A549 (cell line): ENCODE measurements at regions not wholly inside any gene's neighbourhood (a gene's known extent, or its start where the extent isn't known, plus 50 kb on each side); places are given as distances from the start of the nearest gene placed in this dataset.
A peak's percentile ranks its signal among the peaks of the same experiment; 100 is the strongest.

Source experiments
- ATAC-seq, 2 experiments: fragments of 200-7000 bp in 1 of 2; fragments of >200 bp in 1 of 2; cut with Nextera tagmentation in 1 of 2; cut with Tn5 transposase in 1 of 2; 3 replicates each; pipeline versions ENCODE4 v1.8.0 to v1.9.1; 2018 to 2020; ENCODE audit warnings: mild to moderate bottlenecking in 1 of 2, moderate library complexity in 1 of 2
- CTCF ChIA-PET: fragments of 300-600 bp; sonication (Branson Sonifier 250); formaldehyde crosslinking; extraction: SDS; loops from one replicate; lab custom pipeline; 2021; ENCODE audit warnings: antibody characterized with exemption, inconsistent platforms; lab: Yijun Ruan, JAX
- POLR2A ChIA-PET: fragments of 350-600 bp; formaldehyde crosslinking; extraction: SDS; loops from one replicate; lab custom pipeline; 2021; ENCODE audit warnings: antibody characterized with exemption, inconsistent platforms; lab: Yijun Ruan, JAX
- DNase-seq, 2 experiments: peaks; one replicate each; pipeline versions ENCODE4 v3.0.0 to v3.0.0-alpha.2; 2011 to 2016; ENCODE audit warnings: low read depth in 1 of 2, low spot score in 1 of 2
- FAIRE-seq: peaks from 2 replicates; lab custom pipeline; 2011; peaks lifted over from hg19 to GRCh38; lab: Jason Lieb, UNC
- H3K27ac ChIP-seq, 2 experiments: fragments of >200 bp; sonication (Bioruptor Twin); formaldehyde crosslinking; 3 replicates each; pipeline ENCODE4 v1.5.1; 2016 to 2017
- H3K4me1 ChIP-seq: fragments of >200 bp; sonication (Bioruptor Twin); formaldehyde crosslinking; 3 replicates; pipeline ENCODE4 v1.6.1; 2016
- H3K4me2 ChIP-seq: fragments of >200 bp; sonication (Bioruptor Twin); formaldehyde crosslinking; 3 replicates; pipeline ENCODE4 v1.6.1; 2016
- H3K4me3 ChIP-seq: fragments of >200 bp; sonication (Bioruptor Twin); formaldehyde crosslinking; 3 replicates; pipeline ENCODE4 v1.5.1; 2016
- H3K9me3 ChIP-seq: fragments of >200 bp; sonication (Bioruptor Twin); formaldehyde crosslinking; 3 replicates; pipeline ENCODE4 v1.6.1; 2016
- CEBPB ChIP-seq, 2 experiments: fragments of >200 bp in 1 of 2; sonication (Bioruptor Twin) in 1 of 2; formaldehyde crosslinking in 1 of 2; IDR thresholded peaks; 2 replicates each; pipeline ENCODE4 v1.6.1; 2012 to 2016
- CHD2 ChIP-seq: fragments of 150-350 bp; IDR thresholded peaks from 2 replicates; pipeline ENCODE4 v1.6.1; 2014; ENCODE audit warnings: low read length; ENCODE audit not compliant: partially characterized antibody
- ESRRA ChIP-seq: fragments of 150-350 bp; IDR thresholded peaks from 2 replicates; pipeline ENCODE4 v1.6.1; 2014; ENCODE audit warnings: mild to moderate bottlenecking, low read length, borderline replicate concordance
- FOSB ChIP-seq: fragments of 250-450 bp; sonication (Bioruptor Pico); IDR thresholded peaks from 2 replicates; pipeline ENCODE4 v1.5.0; 2020; ENCODE audit warnings: mild to moderate bottlenecking, moderate library complexity
- HOXB5 ChIP-seq: fragments of 250-450 bp; sonication (Bioruptor Pico); IDR thresholded peaks from 2 replicates; pipeline ENCODE4 v1.5.0; 2020; ENCODE audit warnings: mild to moderate bottlenecking, moderate library complexity
- KDM1A ChIP-seq: fragments of 200-600 bp; sonication (generic); IDR thresholded peaks from 2 replicates; pipeline ENCODE4 v1.6.1; 2016; ENCODE audit warnings: low read depth, mild to moderate bottlenecking
- KDM5A ChIP-seq: fragments of 200-600 bp; sonication (generic); IDR thresholded peaks from 2 replicates; pipeline ENCODE4 v1.6.1; 2016; ENCODE audit warnings: antibody characterized with exemption, mild to moderate bottlenecking
- MAFK ChIP-seq: fragments of 450-650 bp; IDR thresholded peaks from 2 replicates; pipeline ENCODE4 v1.6.1; 2014; ENCODE audit not compliant: partially characterized antibody
- MAX ChIP-seq: IDR thresholded peaks from 2 replicates; pipeline ENCODE4 v1.6.1; 2012
- MYC ChIP-seq: IDR thresholded peaks from 2 replicates; pipeline ENCODE4 v1.6.1; 2012; ENCODE audit warnings: mild to moderate bottlenecking, inconsistent platforms, low read length, improper control_type of control experiment, borderline replicate concordance
- NFE2L2 ChIP-seq: fragments of 150-350 bp; conservative IDR thresholded peaks from 2 replicates; pipeline ENCODE4 v1.6.1; 2014; ENCODE audit warnings: low read length
- POLR2A ChIP-seq: IDR thresholded peaks from 2 replicates; pipeline ENCODE4 v1.6.1; 2012; ENCODE audit warnings: mild to moderate bottlenecking, low read length
- POLR2AphosphoS2 ChIP-seq: conservative IDR thresholded peaks from 2 replicates; pipeline ENCODE4 v1.6.1; 2012; ENCODE audit warnings: low read length, improper control_type of control experiment, inconsistent platforms
- RAD21 ChIP-seq, 2 experiments: fragments of >200 bp in 1 of 2; sonication (Bioruptor Twin) in 1 of 2; formaldehyde crosslinking in 1 of 2; IDR thresholded peaks in 1 of 2; conservative IDR thresholded peaks in 1 of 2; 2 replicates in 1 of 2; 3 replicates in 1 of 2; pipeline ENCODE4 v1.6.1; 2012 to 2018; ENCODE audit warnings: inconsistent platforms in 1 of 2
- RARB ChIP-seq: fragments of 250-450 bp; sonication (Bioruptor Pico); IDR thresholded peaks from 2 replicates; pipeline ENCODE4 v1.8.0; 2021; ENCODE audit warnings: mild to moderate bottlenecking, moderate library complexity
- SREBF2 ChIP-seq: fragments of 450-650 bp; IDR thresholded peaks from 2 replicates; pipeline ENCODE4 v1.6.1; 2014; ENCODE audit warnings: mild to moderate bottlenecking, moderate library complexity
- TP53 ChIP-seq: fragments of 250-450 bp; sonication (Bioruptor Pico); IDR thresholded peaks from 2 replicates; pipeline ENCODE4 v1.5.0; 2021; ENCODE audit warnings: mild to moderate bottlenecking, moderate library complexity
- WGBS: methylation state at CpG from one replicate; pipeline ENCODE4 v1.1.6; 2017; ENCODE audit errors: missing lambda C conversion rate; 5-methylcytosine and 5-hydroxymethylcytosine counted together
- TF ChIP-seq, protein P1 (sequence below): IDR thresholded peaks from 2 replicates; pipeline ENCODE4 v1.6.1; 2012
- TF ChIP-seq, protein P2 (sequence below): fragments of 250-450 bp; sonication (Bioruptor Pico); IDR thresholded peaks from 2 replicates; pipeline ENCODE4 v1.5.0; 2020; ENCODE audit warnings: low read depth, mild to moderate bottlenecking, moderate library complexity
- TF ChIP-seq, protein P3 (sequence below): fragments of >200 bp; sonication (Bioruptor Twin); formaldehyde crosslinking; IDR thresholded peaks from 3 replicates; pipeline ENCODE4 v1.5.1; 2016

DNA sequence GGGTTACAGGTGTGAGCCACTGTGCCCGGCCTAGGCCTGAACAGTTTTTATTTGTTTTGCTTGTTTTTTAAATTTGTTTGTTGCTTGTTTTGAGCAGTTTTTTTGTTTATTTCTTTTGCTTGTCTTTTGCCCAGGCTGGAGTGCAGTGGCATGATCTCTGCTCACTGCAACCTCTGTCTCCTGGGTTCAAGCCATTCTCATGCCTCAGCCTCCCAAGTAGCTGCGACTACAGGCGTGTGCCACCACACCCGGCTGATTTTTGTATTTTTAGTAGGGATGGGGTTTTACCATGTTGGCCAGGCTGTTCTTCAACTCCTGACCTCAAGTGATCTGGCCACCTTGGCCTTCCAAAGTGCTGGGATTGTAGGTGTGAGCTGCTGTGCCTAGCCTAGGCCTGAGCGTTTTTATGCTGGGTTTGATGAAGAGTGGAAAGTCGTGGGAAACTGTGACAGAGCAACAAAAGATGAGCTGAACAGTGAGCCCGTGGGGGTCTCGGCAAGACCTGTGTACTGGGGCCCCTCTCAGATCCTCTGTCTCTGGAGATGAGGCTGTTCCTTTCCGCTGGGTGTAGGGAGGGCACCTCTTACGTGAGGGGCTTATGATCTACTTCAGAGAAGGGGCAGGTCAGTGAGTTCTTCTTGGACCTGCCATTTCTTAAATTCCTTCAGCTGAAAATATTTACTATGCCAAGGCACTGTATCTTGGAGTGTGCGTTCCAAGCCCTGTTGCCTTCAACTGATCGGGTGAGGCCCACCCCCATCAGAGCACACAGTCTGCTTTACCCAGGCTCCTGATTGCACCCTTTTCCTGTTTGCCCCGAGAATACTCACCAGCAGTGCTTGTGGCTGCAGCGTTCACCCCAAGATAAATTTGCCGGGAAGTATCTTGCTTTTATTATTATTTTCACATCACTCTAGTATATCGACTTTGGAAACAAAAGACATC, 322.1 kb downstream of the SEC14L1 start:
- no peak overlapping the region for H3K4me2 ChIP-seq
- no peaks in the 10 kb centered on the region for H3K9me3 ChIP-seq
- no peak for DNase-seq
- no peak overlapping the region for H3K4me3 ChIP-seq
- TF ChIP-seq CEBPB (IDR thresholded peaks at IDR 0.05), result no peak
- 0 out of 2 replicates have a peak, but pooled peaks have one; percentile 40 for TF ChIP-seq KDM1A
- TF ChIP-seq, all 56 proteins: peak for 1
- POLR2A ChIA-PET, result no interaction called here
- Histone ChIP-seq H3K27ac (no peak overlapping the region), H3K4me1 (peaks cover 14% of the 10 kb centered on the region; the same call in 2 of the 3 replicates)
- WGBS, result 94% methylated on average over 16 of the region's 16 CpGs
- ATAC-seq (no peak), FAIRE-seq (no peak)
- CTCF ChIA-PET, result interaction anchor here (1.0 to 1.3 kb wide), 4 partner anchors 8 to 33 kb away, joined by 3 to 5 read pairs (median 4); no protein-coding TSS in a partner anchor

GRCh38 chr17:77464988-77465357, 324.2 kb downstream of the SEC14L1 start:
- Histone ChIP-seq H3K4me3 (no peak overlapping the region), H3K4me1 (peaks cover 15% of the 10 kb centered on the region; the same call in 2 of the 3 replicates), H3K4me2 (no peak overlapping the region), H3K9me3 (no peaks in the 10 kb centered on the region)
- WGBS, result 82% methylated on average over 6 of the region's 6 CpGs
- ChIA-PET POLR2A (no interaction called here), CTCF (interaction anchor here (0.9 to 1.9 kb wide), 2 partner anchors 15 to 35 kb away, joined by 4 to 6 read pairs; no protein-coding TSS in a partner anchor)
- ATAC-seq, result no peak
- no peak for FAIRE-seq
- 0 out of 2 replicates have a peak, but pooled peaks have one; percentile 16 for TF ChIP-seq KDM1A
- no peak for TF ChIP-seq MAFK
- TF ChIP-seq MAX, result no peak
- TF ChIP-seq, protein P1, sequence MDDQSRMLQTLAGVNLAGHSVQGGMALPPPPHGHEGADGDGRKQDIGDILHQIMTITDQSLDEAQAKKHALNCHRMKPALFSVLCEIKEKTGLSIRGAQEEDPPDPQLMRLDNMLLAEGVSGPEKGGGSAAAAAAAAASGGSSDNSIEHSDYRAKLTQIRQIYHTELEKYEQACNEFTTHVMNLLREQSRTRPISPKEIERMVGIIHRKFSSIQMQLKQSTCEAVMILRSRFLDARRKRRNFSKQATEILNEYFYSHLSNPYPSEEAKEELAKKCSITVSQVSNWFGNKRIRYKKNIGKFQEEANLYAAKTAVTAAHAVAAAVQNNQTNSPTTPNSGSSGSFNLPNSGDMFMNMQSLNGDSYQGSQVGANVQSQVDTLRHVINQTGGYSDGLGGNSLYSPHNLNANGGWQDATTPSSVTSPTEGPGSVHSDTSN, result no peak
- TF ChIP-seq, all 56 proteins: peak for 1
- peak overlapping the region in 1 of 2 experiments; percentile 69; a peak in 2 of 6 replicates for H3K27ac ChIP-seq
- DNase-seq, result no peak

DNA sequence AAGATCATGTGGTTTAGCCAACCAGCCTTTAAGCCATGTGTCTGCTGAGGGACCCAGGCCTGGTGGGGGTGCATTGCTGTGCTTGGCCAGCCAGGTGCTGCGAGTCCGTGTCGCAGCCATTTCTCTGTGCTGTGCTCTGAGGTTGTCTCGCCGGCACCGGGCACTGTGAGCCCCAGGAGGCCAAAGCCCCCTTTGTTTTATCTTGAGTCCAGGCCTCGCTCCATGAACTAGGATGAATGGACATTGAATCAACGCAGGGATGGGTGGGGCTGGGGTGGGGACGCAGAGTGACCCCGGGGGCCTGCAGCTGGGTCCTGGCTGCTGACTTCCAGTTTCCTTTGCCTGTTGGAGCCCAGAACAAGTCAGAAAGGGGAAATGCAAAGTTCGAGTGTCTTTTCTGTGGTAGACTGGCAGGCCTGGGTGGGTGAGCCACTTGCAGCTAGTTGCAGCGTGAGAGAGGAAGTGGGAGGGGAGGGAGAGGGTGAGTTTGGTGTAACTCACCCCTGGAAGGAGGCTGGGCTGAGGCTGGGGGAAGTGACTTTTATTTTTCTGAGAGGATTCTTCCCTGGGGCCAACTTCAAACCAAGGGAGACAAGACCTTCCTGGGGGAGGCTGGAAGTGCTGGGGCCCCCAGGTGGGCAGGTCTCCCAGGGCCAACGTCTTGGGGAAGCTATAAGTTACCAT, 324.7 kb downstream of the SEC14L1 start:
- H3K27ac ChIP-seq, result peak overlapping the region in 1 of 2 experiments; percentile 69; a peak in 3 of 6 replicates
- ATAC-seq (no peak), DNase-seq (no peak), FAIRE-seq (no peak)
- no peak for TF ChIP-seq CEBPB (IDR thresholded peaks at IDR 0.05)
- TF ChIP-seq RAD21 (conservative IDR thresholded peaks at IDR 0.05 in 1 of 2, IDR thresholded peaks at IDR 0.05 in 1 of 2), result no peak
- no peak for TF ChIP-seq HOXB5
- no peak for TF ChIP-seq TP53 (CRISPR knock-in tag)
- TF ChIP-seq, protein P2, sequence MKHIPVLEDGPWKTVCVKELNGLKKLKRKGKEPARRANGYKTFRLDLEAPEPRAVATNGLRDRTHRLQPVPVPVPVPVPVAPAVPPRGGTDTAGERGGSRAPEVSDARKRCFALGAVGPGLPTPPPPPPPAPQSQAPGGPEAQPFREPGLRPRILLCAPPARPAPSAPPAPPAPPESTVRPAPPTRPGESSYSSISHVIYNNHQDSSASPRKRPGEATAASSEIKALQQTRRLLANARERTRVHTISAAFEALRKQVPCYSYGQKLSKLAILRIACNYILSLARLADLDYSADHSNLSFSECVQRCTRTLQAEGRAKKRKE (CRISPR knock-in tag), result no peak
- TF ChIP-seq POLR2AphosphoS2, result no peak
- no peak for TF ChIP-seq MYC
- no peak for TF ChIP-seq SREBF2
- no peak for TF ChIP-seq MAFK
- TF ChIP-seq RARB (CRISPR knock-in tag), result no peak
- TF ChIP-seq CHD2, result no peak
- TF ChIP-seq POLR2A, result no peak
- no peak for TF ChIP-seq ESRRA
- no peak for TF ChIP-seq FOSB
- no peak for TF ChIP-seq KDM5A
- TF ChIP-seq, protein P3, sequence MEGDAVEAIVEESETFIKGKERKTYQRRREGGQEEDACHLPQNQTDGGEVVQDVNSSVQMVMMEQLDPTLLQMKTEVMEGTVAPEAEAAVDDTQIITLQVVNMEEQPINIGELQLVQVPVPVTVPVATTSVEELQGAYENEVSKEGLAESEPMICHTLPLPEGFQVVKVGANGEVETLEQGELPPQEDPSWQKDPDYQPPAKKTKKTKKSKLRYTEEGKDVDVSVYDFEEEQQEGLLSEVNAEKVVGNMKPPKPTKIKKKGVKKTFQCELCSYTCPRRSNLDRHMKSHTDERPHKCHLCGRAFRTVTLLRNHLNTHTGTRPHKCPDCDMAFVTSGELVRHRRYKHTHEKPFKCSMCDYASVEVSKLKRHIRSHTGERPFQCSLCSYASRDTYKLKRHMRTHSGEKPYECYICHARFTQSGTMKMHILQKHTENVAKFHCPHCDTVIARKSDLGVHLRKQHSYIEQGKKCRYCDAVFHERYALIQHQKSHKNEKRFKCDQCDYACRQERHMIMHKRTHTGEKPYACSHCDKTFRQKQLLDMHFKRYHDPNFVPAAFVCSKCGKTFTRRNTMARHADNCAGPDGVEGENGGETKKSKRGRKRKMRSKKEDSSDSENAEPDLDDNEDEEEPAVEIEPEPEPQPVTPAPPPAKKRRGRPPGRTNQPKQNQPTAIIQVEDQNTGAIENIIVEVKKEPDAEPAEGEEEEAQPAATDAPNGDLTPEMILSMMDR, result no peak
- no peak for TF ChIP-seq NFE2L2
- no peaks in the 10 kb centered on the region for H3K9me3 ChIP-seq
- no peak overlapping the region for H3K4me2 ChIP-seq
- peaks cover 18% of the 10 kb centered on the region for H3K4me1 ChIP-seq
- ChIA-PET CTCF (interaction anchor here (0.7 to 1.9 kb wide), 6 partner anchors 11 to 36 kb away, joined by 3 to 6 read pairs (median 4); no protein-coding TSS in a partner anchor), POLR2A (interaction anchor here (0.6 kb wide), 1 partner anchor 23 kb away, joined by 4 read pairs; no protein-coding TSS in a partner anchor)
- H3K4me3 ChIP-seq, result no peak overlapping the region
- WGBS, result 75% methylated on average over 13 of the region's 13 CpGs
